Fibroblast of skin of scalp (primary cell): ENCODE measurements at regions not wholly inside any gene's neighbourhood (a gene's known extent, or its start where the extent isn't known, plus 50 kb on each side); places are given as distances from the start of the nearest gene placed in this dataset.
A peak's percentile ranks its signal among the peaks of the same experiment; 100 is the strongest.

ENCODE experiments used
- DNase-seq: peaks from one replicate; pipeline ENCODE4 v3.0.0-alpha.2; 2013

DNA sequence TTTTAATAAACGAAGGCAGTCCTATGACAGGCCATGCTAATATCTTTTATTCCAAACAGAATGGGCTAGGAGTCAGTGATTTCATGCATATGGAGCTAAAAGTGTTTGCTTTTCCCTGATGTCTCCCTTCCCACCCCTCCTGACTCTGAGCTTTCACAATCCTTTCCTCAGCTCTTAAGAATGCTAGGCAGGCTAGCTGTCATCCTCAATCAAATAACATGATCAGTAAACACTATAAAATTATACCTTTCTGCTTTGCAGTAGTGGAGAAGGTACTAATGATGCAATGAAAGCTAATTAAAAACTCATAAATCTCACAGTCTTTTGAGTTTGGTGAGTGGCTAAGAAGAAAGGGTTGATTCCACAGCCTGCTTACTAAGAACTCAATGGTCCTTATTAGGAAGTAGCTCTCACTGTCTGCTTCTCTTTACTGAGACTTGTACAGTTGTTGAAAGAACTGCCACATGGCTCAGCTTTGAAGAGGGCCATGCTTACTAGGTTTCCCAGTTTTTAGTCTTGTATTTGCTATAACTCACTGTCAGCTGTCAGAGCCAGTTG lies 250.9 kb upstream of the JAG1 start:
- DNase-seq: peak; percentile 97

- DNase-seq: no peak
These were observed 252.0 kb upstream of the JAG1 start for GRCh38 chr20:10925767-10926166.

- DNase-seq: peak; percentile 39
These were observed 253.3 kb upstream of the JAG1 start for GRCh38 chr20:10927011-10927583.

DNA sequence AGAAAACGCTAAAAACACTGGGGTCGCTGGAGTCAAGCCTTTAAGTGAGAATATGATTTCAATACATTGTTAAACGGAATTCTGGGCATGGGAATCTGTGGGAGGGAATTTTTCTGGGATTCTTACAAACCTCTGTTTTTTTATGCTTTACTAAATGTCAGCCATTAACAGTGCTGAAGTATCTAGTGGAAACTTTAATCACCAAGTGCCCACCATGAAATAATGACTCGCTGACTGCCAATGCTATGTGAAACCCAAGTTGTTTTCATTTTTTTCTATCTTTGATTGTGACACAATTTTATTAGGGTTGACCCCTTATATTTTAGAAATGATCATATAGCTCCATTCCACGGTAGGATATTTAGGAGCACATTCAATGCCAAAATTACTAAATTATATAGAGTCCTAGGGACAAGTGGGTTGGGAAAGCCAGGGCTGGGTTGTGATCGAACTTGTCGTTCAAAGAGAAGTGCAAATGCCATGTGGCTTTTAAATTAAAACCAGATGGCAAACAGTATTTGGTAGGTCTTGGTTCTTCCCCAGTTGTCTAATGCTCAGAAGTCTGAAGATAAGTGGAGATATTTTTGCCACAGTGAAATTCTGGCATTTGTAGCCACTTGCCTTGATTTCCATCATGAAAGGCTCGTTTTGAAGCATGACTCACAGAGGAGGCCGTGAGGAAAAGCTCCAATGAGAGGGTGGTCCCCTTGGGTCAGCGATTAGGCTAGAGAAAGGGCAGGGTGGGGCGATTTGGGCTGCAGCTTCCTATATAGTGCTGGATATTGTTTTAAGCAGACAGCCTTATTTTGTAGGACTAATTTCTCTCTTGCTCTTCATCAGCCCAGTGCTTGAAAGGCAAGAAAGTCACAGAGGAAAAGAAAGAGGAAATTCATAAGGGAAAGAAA lies 254.4 kb upstream of the JAG1 start:
- DNase-seq: peak; percentile 97

DNA sequence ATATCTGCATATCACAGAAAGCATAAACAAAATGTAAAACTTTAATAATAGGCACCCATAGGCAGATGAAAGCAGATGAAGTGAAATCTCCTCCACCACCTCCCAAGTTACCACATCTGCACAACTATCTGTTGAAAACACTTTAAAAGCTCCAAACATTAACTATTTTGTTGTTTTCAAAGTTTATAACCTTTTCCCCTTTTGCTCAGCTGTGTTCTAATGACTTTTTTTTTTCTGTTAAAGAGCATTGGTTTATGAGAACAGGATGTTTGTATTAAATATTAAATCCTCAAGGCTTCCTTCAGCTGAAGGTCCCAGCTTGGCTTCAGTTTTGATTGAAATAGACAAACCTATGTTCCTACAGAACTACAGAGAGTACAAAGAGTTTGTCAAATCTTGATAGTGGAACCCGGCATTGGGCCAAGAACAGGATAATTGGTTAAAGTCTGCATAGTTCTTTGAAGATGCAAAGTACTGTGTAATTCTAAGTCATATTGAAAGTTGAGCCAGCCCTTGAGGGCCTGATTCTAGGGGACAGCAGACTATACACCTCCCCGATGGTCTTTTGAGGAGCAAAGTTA lies 255.1 kb upstream of the JAG1 start:
- peak; percentile 29 for DNase-seq

DNA sequence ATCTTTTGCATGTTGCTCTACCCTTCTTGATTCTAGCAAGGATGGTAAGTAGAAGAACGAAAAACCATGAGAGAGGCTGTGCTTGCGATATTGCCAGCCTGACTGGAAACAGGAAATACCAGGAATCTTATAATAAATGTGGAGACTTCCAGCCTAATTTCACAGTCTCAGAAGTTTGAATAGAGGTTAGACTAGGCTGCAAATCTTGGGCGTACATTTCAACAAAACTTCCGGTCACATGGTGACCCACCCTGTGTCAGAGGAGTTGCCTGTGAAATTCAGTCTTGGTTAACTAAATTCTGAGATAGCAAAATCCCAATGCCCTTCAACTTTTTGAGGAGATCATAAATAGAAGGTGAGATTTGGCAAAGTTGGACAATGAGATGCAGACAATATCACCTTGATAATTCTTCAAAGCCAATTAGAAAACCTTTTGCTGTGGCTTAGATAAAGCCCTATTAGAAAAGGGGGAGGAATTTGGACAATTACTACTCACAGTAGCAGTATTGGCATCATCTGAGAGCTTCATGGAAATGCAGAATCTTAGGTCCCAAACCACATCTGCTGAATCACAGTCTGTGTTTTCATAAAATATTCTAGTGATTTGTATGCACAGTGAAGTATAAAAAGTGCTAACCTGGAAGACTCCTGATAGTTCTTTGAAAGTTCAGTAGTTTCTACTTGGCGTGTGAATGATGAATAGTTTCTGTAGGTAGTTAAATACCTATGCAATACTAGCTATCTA lies 262.0 kb upstream of the JAG1 start:
- DNase-seq: no peak

GRCh38 chr20:10936786-10937185 lies 263.0 kb upstream of the JAG1 start:
- DNase-seq: no peak

- no peak for DNase-seq
These were observed 265.6 kb upstream of the JAG1 start for GRCh38 chr20:10939331-10939941.

- no peak for DNase-seq
These were observed 267.1 kb upstream of the JAG1 start for GRCh38 chr20:10940941-10941340.

DNA sequence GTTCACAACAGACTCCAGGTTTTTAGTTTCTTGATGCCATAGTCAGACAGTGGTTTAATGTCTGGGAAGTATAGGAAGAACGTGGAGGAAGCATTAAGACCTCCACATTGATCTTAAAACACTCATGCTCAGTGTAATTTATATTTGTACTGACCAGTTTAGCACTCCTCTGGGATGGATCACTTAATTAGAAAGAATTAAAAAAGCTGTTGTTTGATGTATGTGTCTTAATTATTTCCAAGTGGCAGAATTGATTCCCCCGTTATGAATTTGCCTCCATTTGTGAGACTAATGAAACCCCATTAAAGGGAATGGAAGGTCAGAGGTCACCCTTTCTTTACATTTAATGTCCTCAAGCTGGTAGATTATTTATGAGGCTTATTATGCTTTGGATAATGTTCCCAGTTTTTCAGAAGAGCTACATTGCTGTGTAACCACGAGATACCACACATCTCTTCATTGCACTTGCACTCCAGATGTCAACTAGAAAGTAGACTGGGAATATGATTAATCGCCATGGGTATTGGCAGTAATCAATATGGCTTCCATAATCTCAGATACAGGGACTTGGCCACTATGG lies 270.0 kb upstream of the JAG1 start:
- DNase-seq: no peak

- no peak for DNase-seq
These were observed 272.5 kb upstream of the JAG1 start for GRCh38 chr20:10946124-10946880.

GRCh38 chr20:10947726-10948125 lies 273.9 kb upstream of the JAG1 start:
- DNase-seq: no peak

- DNase-seq: no peak
These were observed 276.4 kb upstream of the JAG1 start for GRCh38 chr20:10949930-10950783.

DNA sequence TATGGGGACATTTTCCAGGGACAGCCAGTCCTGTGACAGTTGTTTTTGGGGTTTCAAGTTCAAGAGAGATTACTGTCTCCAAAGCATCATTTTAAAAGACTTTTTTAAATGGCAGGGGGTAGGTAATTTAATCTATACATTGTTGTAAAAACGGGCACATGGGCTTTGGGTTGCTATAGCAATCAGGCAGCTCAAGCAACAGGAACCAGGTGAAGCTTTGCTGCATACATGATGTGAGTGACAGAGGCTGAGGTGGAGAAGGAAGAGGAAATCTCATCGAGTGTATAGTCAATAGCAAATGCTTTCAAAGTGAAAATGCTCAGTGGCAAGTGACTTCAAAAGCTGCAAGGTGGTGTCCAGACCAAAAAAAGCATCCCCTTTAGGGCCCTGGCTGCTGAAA lies 277.4 kb upstream of the JAG1 start:
- no peak for DNase-seq

- DNase-seq: no peak
These were observed 278.1 kb upstream of the JAG1 start for GRCh38 chr20:10951904-10952303.

- no peak for DNase-seq
These were observed 279.6 kb upstream of the JAG1 start for GRCh38 chr20:10953437-10953836.

GRCh38 chr20:10954137-10954840 lies 280.5 kb upstream of the JAG1 start:
- DNase-seq: no peak

DNA sequence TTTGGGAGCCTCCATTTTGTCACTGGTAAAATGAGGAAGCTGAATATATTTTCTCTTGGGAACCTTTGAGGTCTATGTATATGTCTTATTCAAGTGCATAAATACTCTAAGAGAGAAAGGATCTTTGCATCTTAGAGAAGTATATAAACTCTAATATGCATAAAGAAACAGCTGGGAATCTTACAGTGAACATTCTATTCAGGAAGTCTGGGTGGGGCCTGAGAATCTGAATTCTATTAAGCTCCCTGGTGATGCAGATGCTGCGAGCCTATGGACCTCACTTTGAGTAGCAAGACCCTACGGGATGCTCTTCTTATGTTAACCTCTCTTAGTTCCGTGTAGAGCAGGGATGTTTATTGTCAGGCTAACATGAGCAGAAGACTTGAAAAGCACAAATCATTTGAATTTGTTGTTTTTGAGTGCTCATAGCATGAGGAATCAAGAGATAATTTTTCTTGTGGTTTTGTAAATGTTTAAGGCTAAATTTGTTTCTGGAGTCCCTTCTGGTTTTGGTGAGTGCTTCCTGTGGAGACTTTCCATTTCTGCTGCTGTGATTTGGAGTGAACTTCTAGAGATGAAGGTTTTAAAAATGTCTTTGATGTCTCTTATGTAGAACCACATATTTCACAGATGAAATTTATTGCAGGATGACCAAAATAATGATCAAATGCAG lies 281.2 kb upstream of the JAG1 start:
- DNase-seq: peak; percentile 61

- DNase-seq: no peak
These were observed 284.5 kb upstream of the JAG1 start for GRCh38 chr20:10958279-10958678.
